H9 (cell line): ENCODE measurements at regions not wholly inside any gene's neighbourhood (a gene's known extent, or its start where the extent isn't known, plus 50 kb on each side); places are given as distances from the start of the nearest gene placed in this dataset.

ENCODE experiments used
- DNase-seq: peaks from one replicate; pipeline ENCODE4 v3.0.0-alpha.2; 2017
- H2AFZ ChIP-seq: one replicate; pipeline ENCODE4 v1.6.1; 2013; ENCODE audit warnings: mild to moderate bottlenecking, low read length, control low read depth, moderate library complexity
- H2AK5ac ChIP-seq: 2 replicates; pipeline ENCODE4 v1.6.1; 2013; ENCODE audit warnings: low read length, control low read depth, mixed read lengths; ENCODE audit not compliant: insufficient read length
- H2BK120ac ChIP-seq: one replicate; pipeline ENCODE4 v1.6.1; 2013; ENCODE audit warnings: low read depth, mild to moderate bottlenecking, low read length, control low read depth, inconsistent platforms; ENCODE audit not compliant: poor library complexity, severe bottlenecking
- H2BK12ac ChIP-seq: 2 replicates; pipeline ENCODE4 v1.6.1; 2013; ENCODE audit warnings: low read length, control low read depth, mixed read lengths, low read depth; ENCODE audit not compliant: insufficient read length
- H2BK15ac ChIP-seq: 2 replicates; pipeline ENCODE4 v1.6.1; 2013; ENCODE audit warnings: low read depth, low read length, control low read depth
- H2BK20ac ChIP-seq: one replicate; pipeline ENCODE4 v1.6.1; 2013; ENCODE audit warnings: low read depth, mild to moderate bottlenecking, low read length, control low read depth, inconsistent platforms; ENCODE audit not compliant: poor library complexity, severe bottlenecking
- H2BK5ac ChIP-seq: 2 replicates; pipeline ENCODE4 v1.6.1; 2013; ENCODE audit warnings: low read length, control low read depth, mixed read lengths; ENCODE audit not compliant: insufficient read length
- H3K14ac ChIP-seq: 2 replicates; pipeline ENCODE4 v1.6.1; 2013; ENCODE audit warnings: low read length, control low read depth; ENCODE audit not compliant: insufficient read depth
- H3K18ac ChIP-seq: 2 replicates; pipeline ENCODE4 v1.6.1; 2013; ENCODE audit warnings: low read depth, mild to moderate bottlenecking, mixed read lengths, low read length, control low read depth; ENCODE audit not compliant: insufficient read length
- H3K23ac ChIP-seq: 2 replicates; pipeline ENCODE4 v1.6.1; 2013; ENCODE audit warnings: low read length, control low read depth, mixed read lengths, low read depth; ENCODE audit not compliant: insufficient read length
- H3K23me2 ChIP-seq: 2 replicates; pipeline ENCODE4 v1.6.1; 2013; ENCODE audit warnings: low read depth, mild to moderate bottlenecking, mixed read lengths, low read length, control low read depth; ENCODE audit not compliant: insufficient read length, poor library complexity, severe bottlenecking
- H3K27ac ChIP-seq: 2 replicates; pipeline ENCODE4 v1.5.1; 2013; ENCODE audit warnings: low read length, control low read depth, mixed read lengths, low read depth; ENCODE audit not compliant: insufficient read length
- H3K27me3 ChIP-seq: 2 replicates; pipeline ENCODE4 v1.6.1; 2013; ENCODE audit warnings: low read length, control low read depth, inconsistent platforms; ENCODE audit not compliant: insufficient read depth
- H3K4ac ChIP-seq: 2 replicates; pipeline ENCODE4 v1.6.1; 2013; ENCODE audit warnings: low read depth, mild to moderate bottlenecking, control low read depth, inconsistent platforms, low read length, moderate library complexity
- H3K4me1 ChIP-seq: 2 replicates; pipeline ENCODE4 v1.6.1; 2013; ENCODE audit warnings: low read length, control low read depth, inconsistent platforms; ENCODE audit not compliant: insufficient read depth
- H3K4me2 ChIP-seq: 2 replicates; pipeline ENCODE4 v1.6.1; 2013; ENCODE audit warnings: low read length, control low read depth, mixed read lengths; ENCODE audit not compliant: insufficient read length, insufficient read depth
- H3K56ac ChIP-seq: 2 replicates; pipeline ENCODE4 v1.6.1; 2013; ENCODE audit warnings: low read depth, mild to moderate bottlenecking, mixed read lengths, low read length, control low read depth; ENCODE audit not compliant: insufficient read length
- H3K79me1 ChIP-seq: 2 replicates; pipeline ENCODE4 v1.6.1; 2013; ENCODE audit warnings: low read depth, mild to moderate bottlenecking, moderate library complexity, low read length, control low read depth, inconsistent platforms; ENCODE audit not compliant: insufficient read depth, poor library complexity, severe bottlenecking
- H3K79me2 ChIP-seq: 2 replicates; pipeline ENCODE4 v1.6.1; 2013; ENCODE audit warnings: low read length, control low read depth, inconsistent platforms; ENCODE audit not compliant: insufficient read depth
- H3K9ac ChIP-seq: 2 replicates; pipeline ENCODE4 v1.6.1; 2013; ENCODE audit warnings: low read length, control low read depth, mixed read lengths; ENCODE audit not compliant: insufficient read length; ENCODE audit errors: extremely low read depth
- H3K9me3 ChIP-seq: one replicate; pipeline ENCODE4 v1.6.1; 2013; ENCODE audit warnings: low read depth, low read length, inconsistent platforms; ENCODE audit not compliant: control insufficient read depth
- H3T11ph ChIP-seq: one replicate; pipeline ENCODE4 v1.6.1; 2013; ENCODE audit warnings: mild to moderate bottlenecking, low read length, control low read depth, inconsistent platforms
- H4K20me1 ChIP-seq: one replicate; pipeline ENCODE4 v1.6.1; 2013; ENCODE audit not compliant: control insufficient read depth, insufficient read length, insufficient read depth
- H4K5ac ChIP-seq: 2 replicates; pipeline ENCODE4 v1.6.1; 2013; ENCODE audit warnings: low read depth, mild to moderate bottlenecking, mixed read lengths, low read length, control low read depth; ENCODE audit not compliant: insufficient read length
- H4K8ac ChIP-seq: replicated peaks from 2 replicates; pipeline ENCODE4 v1.6.1; 2013; ENCODE audit warnings: low read length, control low read depth, mixed read lengths, low read depth; ENCODE audit not compliant: insufficient read length
- H4K91ac ChIP-seq: 2 replicates; pipeline ENCODE4 v1.6.1; 2013; ENCODE audit warnings: low read depth, mild to moderate bottlenecking, moderate library complexity, mixed read lengths, low read length, control low read depth; ENCODE audit not compliant: insufficient read length
- H3K27ac Mint-ChIP-seq, 3 experiments: 2 replicates in 2 of 3; 3 replicates in 1 of 3; pipeline ENCODE4 v1.8.0; 2020 to 2021; ENCODE audit warnings: mixed read lengths in 3 of 3, mild to moderate bottlenecking in 1 of 3, moderate library complexity in 1 of 3
- H3K27me3 Mint-ChIP-seq: 2 replicates; pipeline ENCODE4 v1.8.0; 2021; ENCODE audit warnings: low read depth, mild to moderate bottlenecking, moderate library complexity, mixed read lengths
- H3K36me3 Mint-ChIP-seq, 3 experiments: 2 replicates in 2 of 3; 3 replicates in 1 of 3; pipeline ENCODE4 v1.8.0; 2020 to 2021; ENCODE audit warnings: low read depth in 3 of 3, mixed read lengths in 3 of 3; ENCODE audit not compliant: insufficient read depth in 1 of 3
- H3K4me1 Mint-ChIP-seq, 2 experiments: 2 replicates each; pipeline ENCODE4 v1.8.0; 2020; ENCODE audit warnings: mixed read lengths in 2 of 2
- H3K4me3 Mint-ChIP-seq, 2 experiments: 2 replicates in 1 of 2; 3 replicates in 1 of 2; pipeline ENCODE4 v1.8.0; 2020 to 2021; ENCODE audit warnings: mild to moderate bottlenecking in 2 of 2, mixed read lengths in 2 of 2, moderate library complexity in 1 of 2
- H3K9me3 Mint-ChIP-seq, 2 experiments: 2 replicates in 1 of 2; 3 replicates in 1 of 2; pipeline ENCODE4 v1.8.0; 2020; ENCODE audit warnings: mild to moderate bottlenecking in 2 of 2, mixed read lengths in 2 of 2, moderate library complexity in 1 of 2
- CTCF ChIP-seq: fragments of 200-600 bp; sonication (generic); conservative IDR thresholded peaks from 3 replicates; pipeline ENCODE4 v1.8.0; 2021; ENCODE audit warnings: antibody characterized with exemption, mild to moderate bottlenecking
- WGBS: extraction: QIAGEN DNeasy Blood & Tissue Kit; methylation state at CpG from one replicate; pipeline ENCODE4 v1.1.7; 2013; ENCODE audit warnings: missing lambda C conversion rate, low lambda C conversion rate, mixed read lengths; ENCODE audit not compliant: insufficient read length; ENCODE audit errors: extremely low coverage; 5-methylcytosine and 5-hydroxymethylcytosine counted together

DNA sequence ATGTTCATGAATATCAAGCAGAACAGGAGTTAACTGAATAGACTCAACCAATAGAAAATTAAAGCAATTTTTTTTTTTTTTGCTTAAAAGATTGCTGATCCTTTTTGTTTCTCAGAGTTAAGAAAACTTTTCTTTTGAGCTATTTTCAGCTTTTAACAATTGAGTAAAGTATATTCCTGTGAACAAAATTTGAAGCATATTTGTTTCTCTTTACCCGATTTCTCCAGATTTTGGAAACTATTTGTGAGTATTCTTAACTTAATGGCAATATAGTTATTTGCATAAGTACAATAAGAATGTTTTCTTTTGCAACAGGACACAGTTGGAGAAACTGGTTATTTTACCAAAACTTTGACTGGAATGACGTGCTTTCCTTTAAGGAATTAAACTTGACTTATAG is 53.4 kb upstream of the C15orf39 start:
- Histone ChIP-seq H3K79me1 (no peaks in the 10 kb centered on the region), H3K79me2 (no peaks in the 10 kb centered on the region), H3K18ac (no peak overlapping the region), H3K14ac (no peak overlapping the region), H2BK120ac (no peak overlapping the region), H3T11ph (no peak overlapping the region), H3K23me2 (no peaks in the 10 kb centered on the region), H2BK12ac (no peak overlapping the region), H3K4me1 (no peaks in the 10 kb centered on the region), H4K20me1 (no peaks in the 10 kb centered on the region), H3K9ac (no peak overlapping the region), H3K27ac (no peak overlapping the region), H4K8ac (no peak overlapping the region), H3K27me3 (no peaks in the 10 kb centered on the region; the same call in 1 of the 2 replicates), H2BK20ac (no peak overlapping the region), H4K91ac (no peak overlapping the region), H2BK5ac (no peak overlapping the region), H3K23ac (no peak overlapping the region), H3K4me2 (no peak overlapping the region), H3K9me3 (peaks cover 22% of the 10 kb centered on the region), H2BK15ac (no peak overlapping the region), H3K56ac (no peak overlapping the region), H4K5ac (no peak overlapping the region), H2AK5ac (no peak overlapping the region), H2AFZ (no peak overlapping the region), H3K4ac (no peak overlapping the region)
- Mint-ChIP-seq H3K4me1 (peaks cover 8 to 17% of the 10 kb centered on the region in 2 experiments), H3K4me3 (no peak overlapping the region), H3K27me3 (no peaks in the 10 kb centered on the region; the same call in 1 of the 2 replicates), H3K9me3 (peaks cover 34 to 38% of the 10 kb centered on the region in 2 experiments), H3K36me3 (peaks cover 1 to 2% (median 1%) of the 10 kb centered on the region in 3 experiments), H3K27ac (no peak overlapping the region)
- no peak for TF ChIP-seq CTCF
- no peak for DNase-seq
- no CpG with 5 or more reads among the region's 2 CpGs for WGBS
